Lower leg skin (tissue), 4 donors: ENCODE measurements at regions not wholly inside any gene's neighbourhood (a gene's known extent, or its start where the extent isn't known, plus 50 kb on each side); places are given as distances from the start of the nearest gene placed in this dataset.
A peak's percentile ranks its signal among the peaks of the same experiment; 100 is the strongest.
"Not testable (repeated sequence)": the region's sequence is repeated elsewhere in the genome, so short reads cannot be mapped to it uniquely, and the experiment has no call there.

Source experiments
- DNase-seq, 2 donors: peaks; one replicate each; pipeline ENCODE4 v3.0.0-alpha.2; 2019; ENCODE audit warnings: low spot score in 2 of 2
- H3K4me3 ChIP-seq: fragments of 200-600 bp; sonication (generic); 2 replicates; pipeline ENCODE4 v1.5.1; 2017; ENCODE audit warnings: mild to moderate bottlenecking, low read depth; ENCODE audit not compliant: poor library complexity, severe bottlenecking
- CTCF ChIP-seq, 3 donors: fragments of 450-650 bp; IDR thresholded peaks; one replicate each; pipeline ENCODE4 v1.5.1; 2016; ENCODE audit warnings: antibody characterized with exemption in 3 of 3, mild to moderate bottlenecking in 3 of 3, moderate library complexity in 2 of 3
- POLR2A ChIP-seq, 2 donors: fragments of 450-650 bp; IDR thresholded peaks; one replicate each; pipeline ENCODE4 v1.6.1; 2016 to 2017; ENCODE audit warnings: antibody characterized with exemption in 2 of 2, mild to moderate bottlenecking in 1 of 2, moderate library complexity in 1 of 2
- WGBS, 2 donors: methylation state at CpG; one replicate each; pipeline ENCODE4 v1.1.5; 2018; 5-methylcytosine and 5-hydroxymethylcytosine counted together
- intact Hi-C: fragments of 100-400 bp; cut with DNase I; formaldehyde crosslinking; loops from one replicate; pipeline ENCODE4 v1.15.0; 2023; ENCODE audit warnings: low total_unique reads

GRCh38 chr2:58762176-58762781, 521.2 kb upstream of the FANCL start:
- intact Hi-C loops = no loop called here
- H3K4me3 ChIP-seq = no peak overlapping the region
- DNase-seq = peak in 1 of 2 donors; percentile 14
- no peak for TF ChIP-seq POLR2A (IDR thresholded peaks at IDR 0.05)
- no peak for TF ChIP-seq CTCF (IDR thresholded peaks at IDR 0.05)
- WGBS, 2 donors = 14 to 16% methylated on average over 5 of the region's 5 CpGs

GRCh38 chr2:58757971-58758370, 516.8 kb upstream of the FANCL start:
- TF ChIP-seq CTCF (IDR thresholded peaks at IDR 0.05) (no peak), POLR2A (IDR thresholded peaks at IDR 0.05) (no peak)
- DNase-seq = no peak
- intact Hi-C loops = no loop called here
- 77 to 79% methylated on average over 6 of the region's 6 CpGs for WGBS, 2 donors
- no peak overlapping the region for H3K4me3 ChIP-seq

GRCh38 chr2:58756336-58756735, 515.2 kb upstream of the FANCL start:
- intact Hi-C loops = no loop called here
- WGBS, 2 donors = 29 to 39% methylated on average over 2 of the region's 2 CpGs
- H3K4me3 ChIP-seq = no peak overlapping the region
- DNase-seq = no peak
- no peak for TF ChIP-seq CTCF (IDR thresholded peaks at IDR 0.05)
- no peak for TF ChIP-seq POLR2A (IDR thresholded peaks at IDR 0.05)

GRCh38 chr2:58752507-58752906, 511.4 kb upstream of the FANCL start:
- intact Hi-C loops, DNase-seq, H3K4me3 ChIP-seq: not testable (repeated sequence)
- 45 to 46% methylated on average over 2 of the region's 2 CpGs for WGBS, 2 donors

DNA sequence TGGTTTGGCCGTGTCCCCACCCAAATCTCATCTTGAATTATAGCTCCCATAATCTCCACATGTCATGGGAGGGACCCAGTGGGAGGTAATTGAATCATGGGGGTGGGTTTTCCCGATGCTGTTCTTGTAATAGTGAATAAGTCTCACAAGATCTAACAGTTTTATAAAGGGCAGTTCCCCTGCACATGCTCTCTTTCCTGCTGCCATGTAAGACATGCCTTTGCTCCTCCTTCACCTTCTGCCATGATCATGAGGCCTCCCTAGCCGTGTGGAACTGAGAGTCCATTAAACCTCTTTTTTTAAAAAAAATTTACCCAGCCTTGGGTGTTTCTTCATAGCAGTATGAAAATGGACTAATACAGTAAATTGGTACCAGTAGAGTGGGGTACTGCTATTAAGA, 510.6 kb upstream of the FANCL start:
- intact Hi-C loops, H3K4me3 ChIP-seq, DNase-seq: not testable (repeated sequence)
- 76 to 81% methylated on average over 3 of the region's 3 CpGs for whole genome bisulfite sequencing, 2 donors

DNA sequence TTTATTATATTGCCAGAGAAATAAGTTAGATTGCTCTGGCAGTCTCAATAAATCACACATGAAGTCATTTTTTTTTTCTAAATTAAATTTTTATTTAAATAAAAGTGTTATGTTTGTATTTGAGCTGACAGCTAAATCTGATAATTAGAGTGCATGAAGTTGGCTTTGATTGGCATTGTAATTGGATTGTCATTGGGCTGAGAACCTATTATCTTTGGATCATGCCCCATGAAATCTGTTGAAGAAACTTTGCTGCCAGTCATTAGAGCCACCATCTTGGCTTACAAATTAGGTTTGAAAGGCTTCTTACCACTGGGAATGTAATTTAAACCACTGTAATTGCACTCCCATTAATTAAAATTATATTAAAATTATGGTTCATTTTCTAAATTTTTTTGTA, 507.9 kb upstream of the FANCL start:
- no peak for DNase-seq
- TF ChIP-seq POLR2A (IDR thresholded peaks at IDR 0.05) (no peak), CTCF (IDR thresholded peaks at IDR 0.05) (no peak)
- no peak overlapping the region for H3K4me3 ChIP-seq
- intact Hi-C loops = no loop called here

GRCh38 chr2:58745334-58745733, 504.2 kb upstream of the FANCL start:
- intact Hi-C loops, H3K4me3 ChIP-seq, DNase-seq: not testable (repeated sequence)
- WGBS, 2 donors = 61 to 74% methylated on average over 2 of the region's 2 CpGs
